RWPE2 (cell line): ENCODE measurements at regions not wholly inside any gene's neighbourhood (a gene's known extent, or its start where the extent isn't known, plus 50 kb on each side); places are given as distances from the start of the nearest gene placed in this dataset.

Source experiments
- ATAC-seq: fragments of 200-7000 bp; cut with Tn5 transposase; 3 replicates; pipeline ENCODE4 v1.9.1; 2021; ENCODE audit warnings: low read depth
- DNase-seq: peaks from one replicate; pipeline ENCODE4 v3.0.0-alpha.2; 2020; ENCODE audit warnings: low spot score
- H3K27ac ChIP-seq: fragments of 450-650 bp; 2 replicates; pipeline ENCODE4 v1.5.1; 2017; ENCODE audit warnings: mild to moderate bottlenecking; ENCODE audit not compliant: poor library complexity, severe bottlenecking
- H3K27me3 ChIP-seq: fragments of 250-450 bp; sonication (Bioruptor Pico); 2 replicates; pipeline ENCODE4 v1.5.1; 2021; ENCODE audit warnings: mild to moderate bottlenecking, moderate library complexity; ENCODE audit not compliant: insufficient read depth, poor library complexity, severe bottlenecking
- H3K36me3 ChIP-seq: fragments of 250-450 bp; sonication (Bioruptor Pico); 2 replicates; pipeline ENCODE4 v1.5.1; 2020; ENCODE audit warnings: low read depth, mild to moderate bottlenecking, moderate library complexity
- H3K4me1 ChIP-seq: fragments of 250-450 bp; sonication (Bioruptor Pico); 2 replicates; pipeline ENCODE4 v1.5.1; 2021; ENCODE audit warnings: mild to moderate bottlenecking, moderate library complexity; ENCODE audit not compliant: insufficient read depth, poor library complexity, severe bottlenecking
- H3K4me3 ChIP-seq: fragments of 250-450 bp; sonication (Bioruptor Pico); 2 replicates; pipeline ENCODE4 v1.5.1; 2021; ENCODE audit warnings: mild to moderate bottlenecking, moderate library complexity; ENCODE audit not compliant: severe bottlenecking
- H3K9me3 ChIP-seq: fragments of 250-450 bp; sonication (Bioruptor Pico); 2 replicates; pipeline ENCODE4 v1.5.1; 2021; ENCODE audit warnings: mild to moderate bottlenecking, moderate library complexity; ENCODE audit not compliant: severe bottlenecking
- CTCF ChIP-seq: fragments of 450-650 bp; IDR thresholded peaks from one replicate; pipeline ENCODE4 v1.5.1; 2017; ENCODE audit warnings: mild to moderate bottlenecking, moderate library complexity; ENCODE audit not compliant: poor library complexity, severe bottlenecking

DNA sequence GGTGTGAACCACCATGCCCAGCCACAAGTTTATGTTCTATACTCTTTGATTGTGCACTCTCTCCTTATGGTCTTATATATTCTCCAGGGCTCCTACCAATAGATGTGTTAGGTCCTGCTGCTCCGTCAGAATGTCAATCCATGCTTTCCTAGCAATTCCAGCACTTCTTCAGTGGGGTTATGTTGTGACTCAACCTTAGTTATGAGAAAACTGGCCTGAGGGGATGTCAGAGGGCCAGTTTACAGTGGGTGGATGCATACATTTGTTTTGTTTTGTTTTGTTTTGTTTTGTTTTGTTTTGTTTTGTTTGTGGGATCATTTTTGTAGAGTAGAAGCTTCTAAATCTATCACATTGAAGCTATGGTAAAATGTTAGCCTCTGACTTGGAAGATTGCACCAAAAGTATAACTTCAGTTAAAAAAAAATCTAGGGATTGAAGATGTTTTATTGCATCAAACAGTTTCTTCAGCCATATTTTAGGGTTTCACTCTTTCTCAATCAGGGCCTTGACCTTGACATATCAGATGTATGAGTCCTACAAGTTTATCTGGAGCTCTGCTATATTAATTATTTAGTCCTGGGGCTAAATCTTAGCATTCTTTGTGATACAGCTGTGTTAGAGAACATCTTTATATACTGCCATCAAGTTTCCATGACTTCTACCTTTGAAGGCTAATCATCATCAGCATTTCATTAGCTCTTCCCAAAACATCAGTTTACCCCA lies 191.6 kb upstream of the CNTN5 start:
- no peaks in the 10 kb centered on the region for H3K36me3 ChIP-seq
- no peak for ATAC-seq
- H3K4me3 ChIP-seq = no peak overlapping the region
- TF ChIP-seq CTCF = no peak
- H3K27ac ChIP-seq = no peak overlapping the region
- no peaks in the 10 kb centered on the region for H3K27me3 ChIP-seq
- no peak for DNase-seq
- H3K9me3 ChIP-seq = no peaks in the 10 kb centered on the region
- no peaks in the 10 kb centered on the region for H3K4me1 ChIP-seq

GRCh38 chr11:98829971-98830370 lies 190.8 kb upstream of the CNTN5 start:
- no peaks in the 10 kb centered on the region for H3K27me3 ChIP-seq

DNA sequence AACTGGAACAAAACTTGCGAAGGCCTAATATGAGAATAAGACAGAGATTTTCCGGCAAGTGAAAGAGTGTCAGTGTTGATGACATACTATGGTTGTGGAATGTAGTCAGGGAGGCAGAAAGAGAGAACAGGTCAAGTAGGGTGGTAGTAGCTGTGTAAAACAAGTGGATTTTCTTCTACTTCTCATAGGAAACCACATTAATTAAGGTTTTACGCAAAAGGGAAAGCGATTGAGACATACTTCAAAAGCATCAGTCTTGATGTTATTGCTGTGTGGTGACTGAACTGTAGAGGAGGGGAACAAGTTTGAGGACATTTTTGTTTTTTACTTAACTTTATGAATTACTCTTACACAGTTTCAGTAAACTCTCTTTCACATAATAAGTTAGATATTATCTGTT lies 186.0 kb upstream of the CNTN5 start:
- no peaks in the 10 kb centered on the region for H3K4me1 ChIP-seq
- no peak for ATAC-seq

More at GRCh38 chr11:98829971-98830370, 190.8 kb upstream of the CNTN5 start:
- no peaks in the 10 kb centered on the region for H3K9me3 ChIP-seq
- DNase-seq = no peak
- H3K4me1 ChIP-seq = no peaks in the 10 kb centered on the region
- no peak overlapping the region for H3K27ac ChIP-seq
- H3K36me3 ChIP-seq = no peaks in the 10 kb centered on the region
- no peak for ATAC-seq
- no peak for TF ChIP-seq CTCF
- H3K4me3 ChIP-seq = no peak overlapping the region

DNA sequence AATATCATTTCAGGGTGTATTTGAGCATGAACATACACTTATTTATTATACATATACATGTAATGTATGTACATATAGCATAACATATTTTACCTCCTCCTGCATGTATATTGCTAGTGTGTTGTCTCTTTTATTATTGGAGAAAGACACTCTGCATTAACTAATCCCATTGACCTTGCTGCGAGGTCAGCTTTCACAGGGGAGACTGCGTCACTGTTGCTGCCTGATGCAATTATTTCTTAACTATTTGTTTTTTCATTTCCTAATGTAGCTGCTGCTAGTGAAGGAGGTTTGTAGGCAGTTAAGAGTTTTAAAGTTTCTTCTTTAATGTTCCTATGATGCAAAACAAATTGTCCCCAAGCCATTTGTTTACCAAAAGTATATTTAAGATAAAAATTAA lies 185.4 kb upstream of the CNTN5 start:
- TF ChIP-seq CTCF = no peak
- H3K9me3 ChIP-seq = no peaks in the 10 kb centered on the region
- no peak for ATAC-seq
- no peaks in the 10 kb centered on the region for H3K27me3 ChIP-seq
- no peaks in the 10 kb centered on the region for H3K36me3 ChIP-seq
- H3K4me1 ChIP-seq = no peaks in the 10 kb centered on the region
- no peak overlapping the region for H3K27ac ChIP-seq
- DNase-seq = no peak
- H3K4me3 ChIP-seq = no peak overlapping the region

More for the DNA sequence above, 186.0 kb upstream of the CNTN5 start:
- Histone ChIP-seq H3K27me3 (no peaks in the 10 kb centered on the region), H3K4me3 (no peak overlapping the region), H3K9me3 (no peaks in the 10 kb centered on the region), H3K27ac (no peak overlapping the region), H3K36me3 (no peaks in the 10 kb centered on the region)
- DNase-seq = no peak
- TF ChIP-seq CTCF = no peak

DNA sequence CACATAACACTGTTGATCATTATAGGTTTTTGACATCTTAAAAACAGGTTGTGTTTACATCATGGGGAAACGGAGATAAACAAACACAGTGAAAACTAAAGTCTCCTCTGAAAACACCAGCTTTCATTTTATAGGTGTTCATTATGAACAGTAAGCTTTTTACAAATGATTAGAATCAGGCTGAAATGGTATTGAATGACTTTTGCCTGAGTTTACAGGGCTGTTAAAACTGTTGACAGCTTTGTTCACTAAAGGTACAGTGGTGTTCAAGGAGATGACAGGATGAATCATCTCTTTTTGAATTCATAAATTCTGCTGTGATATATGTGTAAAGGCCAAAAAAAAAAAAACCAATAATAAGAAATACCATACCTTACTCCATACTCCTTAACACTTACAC lies 184.6 kb upstream of the CNTN5 start:
- H3K27me3 ChIP-seq = no peaks in the 10 kb centered on the region
- no peak overlapping the region for H3K27ac ChIP-seq
- no peak for ATAC-seq
- TF ChIP-seq CTCF = no peak
- H3K4me3 ChIP-seq = no peak overlapping the region
- no peaks in the 10 kb centered on the region for H3K4me1 ChIP-seq
- H3K9me3 ChIP-seq = no peaks in the 10 kb centered on the region
- H3K36me3 ChIP-seq = no peaks in the 10 kb centered on the region
- DNase-seq = no peak
